SK-N-MC (cell line): ENCODE measurements at regions not wholly inside any gene's neighbourhood (a gene's known extent, or its start where the extent isn't known, plus 50 kb on each side); places are given as distances from the start of the nearest gene placed in this dataset.

ENCODE experiments used
- FOXP2 ChIP-seq: optimal IDR thresholded peaks from 2 replicates; pipeline ENCODE3; 2011; ENCODE audit warnings: mild to moderate bottlenecking, moderate library complexity; ENCODE audit not compliant: insufficient read depth; ENCODE audit errors: extremely low read length, control extremely low read depth
- POLR2AphosphoS5 ChIP-seq: IDR thresholded peaks from 2 replicates; pipeline ENCODE4 v1.6.1; 2012; ENCODE audit warnings: mild to moderate bottlenecking, low read depth, low read length, borderline replicate concordance

DNA sequence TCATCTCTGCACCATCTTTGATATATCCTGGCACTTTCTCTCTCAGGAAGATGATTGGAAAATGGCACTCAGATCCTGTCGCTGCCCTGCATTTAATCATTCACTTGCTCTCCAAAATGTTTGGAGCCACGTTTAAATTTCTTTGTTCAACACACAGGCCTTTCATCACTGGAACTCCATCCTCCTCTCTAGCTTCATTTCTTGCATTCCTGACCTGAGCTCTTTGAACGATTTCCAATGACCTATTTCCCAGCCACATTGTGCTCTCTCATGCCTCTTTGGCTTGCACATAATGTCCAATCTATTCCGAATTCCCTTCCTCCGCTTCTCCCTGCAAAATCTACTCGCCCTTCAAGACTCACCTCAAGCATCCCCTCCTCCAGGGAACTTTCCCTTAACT is 287.4 kb upstream of the NBEA start:
- TF ChIP-seq POLR2AphosphoS5 (no peak), FOXP2 (no peak)
